SH-SY5Y (cell line): ENCODE measurements at regions not wholly inside any gene's neighbourhood (a gene's known extent, or its start where the extent isn't known, plus 50 kb on each side); places are given as distances from the start of the nearest gene placed in this dataset.

Source experiments
- GATA2 ChIP-seq: IDR thresholded peaks from 2 replicates; pipeline ENCODE4 v1.6.1; 2011; ENCODE audit warnings: mild to moderate bottlenecking, low read depth, low read length
- GATA3 ChIP-seq: IDR thresholded peaks from 2 replicates; pipeline ENCODE4 v1.6.1; 2011; ENCODE audit warnings: low read depth, mild to moderate bottlenecking, low read length, moderate library complexity

GRCh38 chr12:116389990-116390389 lies 112.5 kb upstream of the MED13L start:
- TF ChIP-seq GATA3 (no peak), GATA2 (no peak)
